Breast epithelium (tissue), 4 donors: ENCODE measurements at regions not wholly inside any gene's neighbourhood (a gene's known extent, or its start where the extent isn't known, plus 50 kb on each side); places are given as distances from the start of the nearest gene placed in this dataset.
A peak's percentile ranks its signal among the peaks of the same experiment; 100 is the strongest.

ENCODE experiments used
- DNase-seq, 2 donors: peaks; one replicate each; pipeline ENCODE4 v3.0.0-alpha.2; 2019; ENCODE audit warnings: low spot score in 2 of 2
- H3K27ac ChIP-seq, 2 donors: fragments of 200-600 bp; sonication (generic) in 1 of 2; one replicate each; pipeline ENCODE4 v1.5.1; 2016 to 2019; ENCODE audit warnings: mild to moderate bottlenecking in 1 of 2
- H3K27me3 ChIP-seq, 2 donors: fragments of 200-600 bp; sonication (generic) in 1 of 2; one replicate each; pipeline versions ENCODE4 v1.5.1 to v1.6.0; 2017 to 2019; ENCODE audit warnings: control low read depth in 1 of 2, mild to moderate bottlenecking in 1 of 2
- H3K36me3 ChIP-seq: fragments of 200-600 bp; one replicate; pipeline ENCODE4 v1.5.1; 2019
- H3K4me1 ChIP-seq, 2 donors: fragments of 200-600 bp; sonication (generic); one replicate each; pipeline ENCODE4 v1.5.1; 2016 to 2019; ENCODE audit warnings: control low read depth in 1 of 2
- H3K4me3 ChIP-seq, 3 donors: fragments of 200-600 bp; sonication (generic); 1 replicate in 2 of 3; 2 replicates in 1 of 3; pipeline ENCODE4 v1.5.1; 2016 to 2019; ENCODE audit warnings: mild to moderate bottlenecking in 3 of 3, moderate library complexity in 2 of 3
- H3K9me3 ChIP-seq, 2 donors: fragments of 200-600 bp; sonication (generic) in 1 of 2; one replicate each; pipeline ENCODE4 v1.5.1; 2016 to 2019; ENCODE audit warnings: control low read depth in 1 of 2
- CTCF ChIP-seq, 3 donors: fragments of 450-650 bp; IDR thresholded peaks; one replicate each; pipeline ENCODE4 v1.5.1; 2016 to 2017; ENCODE audit warnings: antibody characterized with exemption in 3 of 3, mild to moderate bottlenecking in 3 of 3, moderate library complexity in 3 of 3
- POLR2A ChIP-seq: fragments of 450-650 bp; IDR thresholded peaks from one replicate; pipeline ENCODE4 v1.6.1; 2016; ENCODE audit warnings: antibody characterized with exemption, mild to moderate bottlenecking, moderate library complexity
- POLR2AphosphoS5 ChIP-seq, 3 donors: sonication (generic); formaldehyde crosslinking; IDR thresholded peaks; one replicate each; pipeline ENCODE4 v1.6.1; 2017; ENCODE audit warnings: antibody characterized with exemption in 3 of 3
- intact Hi-C: fragments of 100-400 bp; cut with DNase I; formaldehyde crosslinking; loops from one replicate; pipeline ENCODE4 v1.15.1; 2023; ENCODE audit warnings: low total_unique reads

GRCh38 chr7:132656846-132657776, 80.8 kb upstream of the PLXNA4 start:
- intact Hi-C loops = no loop called here
- no peaks in the 10 kb centered on the region for H3K9me3 ChIP-seq
- TF ChIP-seq CTCF (IDR thresholded peaks at IDR 0.05) = peak in 1 of 3 donors; percentile 17
- no peak for TF ChIP-seq POLR2AphosphoS5 (IDR thresholded peaks at IDR 0.05)
- H3K27me3 ChIP-seq = no peaks in the 10 kb centered on the region
- no peaks in the 10 kb centered on the region for H3K36me3 ChIP-seq
- no peak for DNase-seq
- H3K4me1 ChIP-seq = no peaks in the 10 kb centered on the region
- no peak overlapping the region for H3K4me3 ChIP-seq
- no peak overlapping the region for H3K27ac ChIP-seq

GRCh38 chr7:132656341-132656740, 80.1 kb upstream of the PLXNA4 start:
- Histone ChIP-seq H3K27ac (no peak overlapping the region), H3K4me3 (no peak overlapping the region), H3K36me3 (no peaks in the 10 kb centered on the region), H3K9me3 (no peaks in the 10 kb centered on the region), H3K4me1 (no peaks in the 10 kb centered on the region), H3K27me3 (no peaks in the 10 kb centered on the region)
- no peak for TF ChIP-seq POLR2AphosphoS5 (IDR thresholded peaks at IDR 0.05)
- no peak for TF ChIP-seq CTCF (IDR thresholded peaks at IDR 0.05)
- TF ChIP-seq POLR2A = no peak
- intact Hi-C loops = no loop called here
- no peak for DNase-seq

GRCh38 chr7:132655131-132655727, 79.0 kb upstream of the PLXNA4 start:
- Histone ChIP-seq H3K36me3 (no peaks in the 10 kb centered on the region), H3K27me3 (no peaks in the 10 kb centered on the region), H3K27ac (peak overlapping the region in 1 of 2 donors; percentile 25), H3K9me3 (no peaks in the 10 kb centered on the region), H3K4me3 (peak overlapping the region; percentile 7 to 33 (median 12)), H3K4me1 (no peaks in the 10 kb centered on the region)
- intact Hi-C loops = no loop called here
- peak in 1 of 2 donors; percentile 18 for DNase-seq
- no peak for TF ChIP-seq POLR2A
- no peak for TF ChIP-seq CTCF (IDR thresholded peaks at IDR 0.05)
- TF ChIP-seq POLR2AphosphoS5 (IDR thresholded peaks at IDR 0.05) = no peak

GRCh38 chr7:132654150-132654549, 77.9 kb upstream of the PLXNA4 start:
- Histone ChIP-seq H3K4me3 (no peak overlapping the region), H3K4me1 (no peaks in the 10 kb centered on the region), H3K27ac (no peak overlapping the region), H3K9me3 (no peaks in the 10 kb centered on the region), H3K27me3 (no peaks in the 10 kb centered on the region), H3K36me3 (no peaks in the 10 kb centered on the region)
- intact Hi-C loops = no loop called here
- TF ChIP-seq CTCF (IDR thresholded peaks at IDR 0.05) = no peak
- no peak for TF ChIP-seq POLR2A
- TF ChIP-seq POLR2AphosphoS5 (IDR thresholded peaks at IDR 0.05) = no peak
- no peak for DNase-seq

- no peak overlapping the region for H3K4me3 ChIP-seq
- no peak for DNase-seq
- no peaks in the 10 kb centered on the region for H3K9me3 ChIP-seq
- intact Hi-C loops = no loop called here
- TF ChIP-seq POLR2A (no peak), CTCF (IDR thresholded peaks at IDR 0.05) (no peak), POLR2AphosphoS5 (IDR thresholded peaks at IDR 0.05) (no peak)
- no peaks in the 10 kb centered on the region for H3K4me1 ChIP-seq
- H3K36me3 ChIP-seq = no peaks in the 10 kb centered on the region
- no peak overlapping the region for H3K27ac ChIP-seq
- no peaks in the 10 kb centered on the region for H3K27me3 ChIP-seq
Observed at GRCh38 chr7:132653366-132653930, 77.2 kb upstream of the PLXNA4 start.
